ENCODE measurements at regions not wholly inside any gene's neighbourhood (a gene's known extent, or its start where the extent isn't known, plus 50 kb on each side); places are given as distances from the start of the nearest gene placed in this dataset.

GRCh38 chr1:56442290-56442877, 137.0 kb downstream of the PLPP3 start:
- intact Hi-C loops (cut with DNase I): no loop called here
- DNase-seq: no peak
- FAIRE-seq: no peak

GRCh38 chr1:56441601-56442000, 137.8 kb downstream of the PLPP3 start:
- Histone ChIP-seq H3K9me3 (ENCODE audit: control insufficient read depth in 2 of 3, insufficient read depth in 1 of 3, low read length in 3 of 3) (no peaks in the 10 kb centered on the region), H3K4me1 (ENCODE audit: control insufficient read depth in 2 of 3, insufficient read depth in 2 of 3, low read depth in 1 of 3, low read length in 3 of 3) (peaks cover 0 to 5% (median 4%) of the 10 kb centered on the region in 3 donors), H3K36me3 (ENCODE audit: control insufficient read depth in 2 of 3, insufficient read depth in 3 of 3, low read length in 3 of 3) (no peaks in the 10 kb centered on the region), H3K27ac (ENCODE audit: low read depth in 2 of 2, low read length in 2 of 2) (no peak overlapping the region), H3K4me3 (ENCODE audit: low read length in 3 of 3) (no peak overlapping the region), H3K9ac (ENCODE audit: low read length in 3 of 3) (no peak overlapping the region), H3K27me3 (ENCODE audit: control insufficient read depth, insufficient read depth, low read length) (no peaks in the 10 kb centered on the region)
- no peak for DNase-seq
- FAIRE-seq: no peak
- no peak for TF ChIP-seq CTCF (IDR thresholded peaks at IDR 0.05; ENCODE audit: borderline replicate concordance, extremely low read depth, insufficient read depth)
- intact Hi-C loops (cut with DNase I): no loop called here

More at GRCh38 chr1:56442290-56442877, 137.0 kb downstream of the PLPP3 start:
- Histone ChIP-seq H3K27ac (ENCODE audit: low read depth in 2 of 2, low read length in 2 of 2) (no peak overlapping the region), H3K4me1 (ENCODE audit: control insufficient read depth in 2 of 3, insufficient read depth in 2 of 3, low read depth in 1 of 3, low read length in 3 of 3) (peaks cover 0 to 13% (median 4%) of the 10 kb centered on the region in 3 donors), H3K9ac (ENCODE audit: low read length in 3 of 3) (no peak overlapping the region), H3K36me3 (ENCODE audit: control insufficient read depth in 2 of 3, insufficient read depth in 3 of 3, low read length in 3 of 3) (no peaks in the 10 kb centered on the region), H3K27me3 (ENCODE audit: control insufficient read depth, insufficient read depth, low read length) (no peaks in the 10 kb centered on the region), H3K9me3 (ENCODE audit: control insufficient read depth in 2 of 3, insufficient read depth in 1 of 3, low read length in 3 of 3) (no peaks in the 10 kb centered on the region), H3K4me3 (ENCODE audit: low read length in 3 of 3) (no peak overlapping the region)
- TF ChIP-seq CTCF (IDR thresholded peaks at IDR 0.05; ENCODE audit: borderline replicate concordance, extremely low read depth, insufficient read depth): no peak

GRCh38 chr1:56439610-56440264, 139.6 kb downstream of the PLPP3 start:
- DNase-seq: no peak
- no peak for TF ChIP-seq CTCF (IDR thresholded peaks at IDR 0.05; ENCODE audit: borderline replicate concordance, extremely low read depth, insufficient read depth)
- no peak overlapping the region for H3K9ac ChIP-seq (ENCODE audit: low read length in 3 of 3)
- H3K27ac ChIP-seq (ENCODE audit: low read depth in 2 of 2, low read length in 2 of 2): no peak overlapping the region
- peaks cover 0 to 5% (median 0%) of the 10 kb centered on the region in 3 donors for H3K4me1 ChIP-seq (ENCODE audit: control insufficient read depth in 2 of 3, insufficient read depth in 2 of 3, low read depth in 1 of 3, low read length in 3 of 3)
- no peaks in the 10 kb centered on the region for H3K36me3 ChIP-seq (ENCODE audit: control insufficient read depth in 2 of 3, insufficient read depth in 3 of 3, low read length in 3 of 3)
- no peak overlapping the region for H3K4me3 ChIP-seq (ENCODE audit: low read length in 3 of 3)
- H3K27me3 ChIP-seq (ENCODE audit: control insufficient read depth, insufficient read depth, low read length): no peaks in the 10 kb centered on the region
- no peak for FAIRE-seq
- no peaks in the 10 kb centered on the region for H3K9me3 ChIP-seq (ENCODE audit: control insufficient read depth in 2 of 3, insufficient read depth in 1 of 3, low read length in 3 of 3)
- intact Hi-C loops (cut with DNase I): no loop called here

Data from kidney (tissue), 13 donors.